ENCODE measurements at regions not wholly inside any gene's neighbourhood (a gene's known extent, or its start where the extent isn't known, plus 50 kb on each side); places are given as distances from the start of the nearest gene placed in this dataset.

DNA sequence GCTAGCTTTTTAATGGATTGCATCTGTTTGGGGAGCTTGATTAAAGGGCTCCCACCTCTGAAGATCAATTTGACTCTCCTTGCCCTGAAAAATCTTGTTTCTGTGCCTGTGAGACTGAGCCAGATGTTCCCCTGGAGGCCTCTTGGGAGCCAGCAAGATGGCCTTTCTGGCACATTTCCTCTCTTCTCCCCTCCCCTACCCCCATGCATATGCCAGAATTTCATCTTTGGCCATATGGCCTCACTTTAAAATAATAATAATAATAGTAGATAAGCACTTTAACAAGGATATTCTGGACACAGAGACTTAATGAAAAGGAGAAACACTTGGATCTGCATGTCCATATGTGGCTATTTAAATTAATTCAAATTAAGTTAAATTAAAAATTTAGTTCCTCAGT is 144.1 kb upstream of the CES5A start:
- TF ChIP-seq CTCF (IDR thresholded peaks at IDR 0.05; ENCODE audit: low read depth, low read length, poor library complexity, severe bottlenecking) (no peak), EZH2phosphoT487 (IDR thresholded peaks at IDR 0.05; ENCODE audit: borderline replicate concordance, low read length) (no peak)
